ENCODE measurements at regions not wholly inside any gene's neighbourhood (a gene's known extent, or its start where the extent isn't known, plus 50 kb on each side); places are given as distances from the start of the nearest gene placed in this dataset.

DNA sequence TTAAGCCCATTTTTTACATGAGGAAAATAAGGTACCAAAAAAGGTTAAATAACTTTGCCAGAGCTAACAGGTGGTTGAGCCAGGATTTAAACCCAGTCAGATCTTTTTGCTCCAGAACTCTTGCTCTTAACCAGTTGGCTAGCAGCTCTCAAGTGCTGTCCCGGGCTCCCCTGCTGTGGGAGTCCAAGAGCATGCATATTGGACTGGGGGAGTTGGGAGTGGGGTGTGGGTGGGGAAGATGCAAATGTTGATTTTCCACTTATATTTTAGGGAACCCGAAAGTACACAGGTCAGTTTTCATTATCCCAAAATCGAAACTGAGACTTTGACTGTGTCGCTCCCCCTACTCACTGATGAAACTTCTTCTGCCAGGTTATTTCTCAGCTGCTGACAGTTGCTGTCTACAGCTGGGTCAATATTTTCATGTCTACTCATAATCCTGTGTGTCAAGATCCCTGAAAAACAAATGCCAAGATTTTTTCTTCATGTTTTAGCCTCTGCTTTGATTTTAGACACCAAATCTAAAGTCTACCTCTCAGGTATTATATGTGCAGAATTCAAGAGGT, 172.3 kb upstream of the TMPO start:
- Histone ChIP-seq H3K9ac (ENCODE audit: control insufficient read depth, extremely low read depth, insufficient read depth, low read length) (no peak overlapping the region), H3K79me2 (ENCODE audit: control insufficient read depth, insufficient read depth, low read length) (no peaks in the 10 kb centered on the region), H3K27me3 (ENCODE audit: control insufficient read depth, extremely low read depth, insufficient read depth, low read length) (no peaks in the 10 kb centered on the region), H2AFZ (ENCODE audit: control insufficient read depth, low read length) (no peak overlapping the region), H3K9me1 (ENCODE audit: control insufficient read depth, extremely low read depth, insufficient read depth, low read length) (no peaks in the 10 kb centered on the region), H3K9me3 (ENCODE audit: control insufficient read depth, low read depth, low read length) (no peaks in the 10 kb centered on the region), H3K4me2 (ENCODE audit: control insufficient read depth, extremely low read depth, insufficient read depth, low read depth, low read length) (no peak overlapping the region), H3K27ac (ENCODE audit: control insufficient read depth, insufficient read depth, low read length) (no peak overlapping the region), H3K4me1 (ENCODE audit: control insufficient read depth, extremely low read depth, insufficient read depth, low read length) (peaks cover 17% of the 10 kb centered on the region), H4K20me1 (ENCODE audit: control insufficient read depth, extremely low read depth, insufficient read depth, low read length) (no peaks in the 10 kb centered on the region), H3K4me3 (ENCODE audit: control insufficient read depth in 2 of 3, extremely low read depth in 1 of 3, insufficient read depth in 2 of 3, low read depth in 1 of 3, low read length in 3 of 3) (no peak overlapping the region), H3K36me3 (ENCODE audit: control insufficient read depth in 2 of 2, extremely low read depth in 1 of 2, insufficient read depth in 2 of 2, low read length in 2 of 2) (no peaks in the 10 kb centered on the region)
- DNase-seq (ENCODE audit: low read depth, low spot score) (no peak), FAIRE-seq (no peak)
- dilution Hi-C loops (cut with MboI; ENCODE audit: extremely low pct_ligation_motif_present, low sequenced_read_pairs): no loop called here
- TF ChIP-seq, protein P1, sequence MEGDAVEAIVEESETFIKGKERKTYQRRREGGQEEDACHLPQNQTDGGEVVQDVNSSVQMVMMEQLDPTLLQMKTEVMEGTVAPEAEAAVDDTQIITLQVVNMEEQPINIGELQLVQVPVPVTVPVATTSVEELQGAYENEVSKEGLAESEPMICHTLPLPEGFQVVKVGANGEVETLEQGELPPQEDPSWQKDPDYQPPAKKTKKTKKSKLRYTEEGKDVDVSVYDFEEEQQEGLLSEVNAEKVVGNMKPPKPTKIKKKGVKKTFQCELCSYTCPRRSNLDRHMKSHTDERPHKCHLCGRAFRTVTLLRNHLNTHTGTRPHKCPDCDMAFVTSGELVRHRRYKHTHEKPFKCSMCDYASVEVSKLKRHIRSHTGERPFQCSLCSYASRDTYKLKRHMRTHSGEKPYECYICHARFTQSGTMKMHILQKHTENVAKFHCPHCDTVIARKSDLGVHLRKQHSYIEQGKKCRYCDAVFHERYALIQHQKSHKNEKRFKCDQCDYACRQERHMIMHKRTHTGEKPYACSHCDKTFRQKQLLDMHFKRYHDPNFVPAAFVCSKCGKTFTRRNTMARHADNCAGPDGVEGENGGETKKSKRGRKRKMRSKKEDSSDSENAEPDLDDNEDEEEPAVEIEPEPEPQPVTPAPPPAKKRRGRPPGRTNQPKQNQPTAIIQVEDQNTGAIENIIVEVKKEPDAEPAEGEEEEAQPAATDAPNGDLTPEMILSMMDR (optimal IDR thresholded peaks at IDR 0.05 in 1 of 3, IDR thresholded peaks at IDR 0.05 in 1 of 3, conservative IDR thresholded peaks at IDR 0.05 in 1 of 3; ENCODE audit: extremely low read depth in 1 of 3, insufficient read depth in 2 of 3, low read length in 3 of 3): no peak
- no peak for TF ChIP-seq EZH2 (IDR thresholded peaks at IDR 0.05; ENCODE audit: low read length)

DNA sequence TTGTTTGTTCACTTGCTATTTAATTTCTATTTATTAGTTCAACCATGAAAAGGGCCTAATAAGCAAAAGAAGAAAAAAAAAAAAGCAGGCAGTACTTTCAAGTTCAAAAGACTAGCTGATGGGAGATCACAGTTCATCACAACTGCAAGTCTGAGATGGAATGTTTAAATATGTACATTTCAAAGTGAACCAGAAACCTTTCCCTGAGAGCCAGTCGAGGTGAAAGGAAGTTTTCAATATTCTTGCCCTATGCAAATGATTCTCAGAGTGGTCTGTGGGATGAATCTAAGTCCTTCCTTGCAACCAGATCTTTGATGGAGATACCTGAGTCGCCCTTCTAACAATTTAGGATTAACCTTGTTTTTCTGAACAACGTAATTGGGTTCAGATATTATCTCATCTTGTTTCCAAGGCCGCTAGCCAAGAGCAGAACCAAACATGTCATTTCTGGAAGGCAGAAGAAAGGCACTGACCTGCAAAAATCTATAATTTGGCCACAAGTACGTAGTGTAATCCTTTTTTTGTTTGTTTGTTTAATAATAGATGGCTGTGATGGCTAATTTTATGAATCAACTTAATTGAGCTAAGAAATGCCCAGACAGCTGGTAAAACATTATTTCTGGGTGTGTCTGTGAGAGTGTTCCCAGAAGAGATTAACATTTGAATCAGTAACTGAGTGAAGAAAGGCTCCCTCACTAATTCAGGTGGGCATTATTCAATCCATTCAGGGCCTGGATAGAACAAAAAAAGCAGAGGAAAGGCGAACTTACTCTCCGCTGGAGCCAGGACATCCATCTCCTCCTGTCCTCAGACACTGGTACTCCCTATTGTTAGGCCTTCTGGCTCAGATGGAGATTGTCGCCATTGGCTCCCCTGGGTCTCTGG, 171.1 kb upstream of the TMPO start:
- H4K20me1 ChIP-seq (ENCODE audit: control insufficient read depth, extremely low read depth, insufficient read depth, low read length): no peaks in the 10 kb centered on the region
- no peak for TF ChIP-seq EZH2 (IDR thresholded peaks at IDR 0.05; ENCODE audit: low read length)
- TF ChIP-seq, protein P1 (optimal IDR thresholded peaks at IDR 0.05 in 1 of 3, IDR thresholded peaks at IDR 0.05 in 1 of 3, conservative IDR thresholded peaks at IDR 0.05 in 1 of 3; ENCODE audit: extremely low read depth in 1 of 3, insufficient read depth in 2 of 3, low read length in 3 of 3): no peak
- peak; percentile 13 for FAIRE-seq
- H3K79me2 ChIP-seq (ENCODE audit: control insufficient read depth, insufficient read depth, low read length): no peaks in the 10 kb centered on the region
- dilution Hi-C loops (cut with MboI; ENCODE audit: extremely low pct_ligation_motif_present, low sequenced_read_pairs): no loop called here
- no peak overlapping the region for H3K4me3 ChIP-seq (ENCODE audit: control insufficient read depth in 2 of 3, extremely low read depth in 1 of 3, insufficient read depth in 2 of 3, low read depth in 1 of 3, low read length in 3 of 3)
- no peaks in the 10 kb centered on the region for H3K36me3 ChIP-seq (ENCODE audit: control insufficient read depth in 2 of 2, extremely low read depth in 1 of 2, insufficient read depth in 2 of 2, low read length in 2 of 2)
- H3K27ac ChIP-seq (ENCODE audit: control insufficient read depth, insufficient read depth, low read length): no peak overlapping the region
- no peak overlapping the region for H3K4me2 ChIP-seq (ENCODE audit: control insufficient read depth, extremely low read depth, insufficient read depth, low read depth, low read length)
- no peaks in the 10 kb centered on the region for H3K9me1 ChIP-seq (ENCODE audit: control insufficient read depth, extremely low read depth, insufficient read depth, low read length)
- H3K9me3 ChIP-seq (ENCODE audit: control insufficient read depth, low read depth, low read length): no peaks in the 10 kb centered on the region
- H3K27me3 ChIP-seq (ENCODE audit: control insufficient read depth, extremely low read depth, insufficient read depth, low read length): no peaks in the 10 kb centered on the region
- no peak for DNase-seq (ENCODE audit: low read depth, low spot score)
- no peak overlapping the region for H3K9ac ChIP-seq (ENCODE audit: control insufficient read depth, extremely low read depth, insufficient read depth, low read length)
- peaks cover 17% of the 10 kb centered on the region for H3K4me1 ChIP-seq (ENCODE audit: control insufficient read depth, extremely low read depth, insufficient read depth, low read length)
- H2AFZ ChIP-seq (ENCODE audit: control insufficient read depth, low read length): peak overlapping the region; percentile 0

All from keratinocyte (primary cell).